ENCODE measurements at regions not wholly inside any gene's neighbourhood (a gene's known extent, or its start where the extent isn't known, plus 50 kb on each side); places are given as distances from the start of the nearest gene placed in this dataset.

- Mint-ChIP-seq H3K4me1 (ENCODE audit: unreplicated experiment) (peaks cover 51% of the 10 kb centered on the region), H3K27ac (peak overlapping the region; percentile 75), H3K4me3 (no peak overlapping the region), H3K9me3 (no peaks in the 10 kb centered on the region), H3K36me3 (no peaks in the 10 kb centered on the region), H3K27me3 (no peaks in the 10 kb centered on the region)
- TF ChIP-seq CTCF (conservative IDR thresholded peaks at IDR 0.05), result no peak
- DNase-seq (ENCODE audit: extremely low spot score, unreplicated experiment), result no peak
Observed at GRCh38 chr17:77428749-77429368, 288.1 kb downstream of the SEC14L1 start.

- DNase-seq (ENCODE audit: extremely low spot score, unreplicated experiment), result no peak
- no peaks in the 10 kb centered on the region for H3K36me3 Mint-ChIP-seq
- peaks cover 52% of the 10 kb centered on the region for H3K4me1 Mint-ChIP-seq (ENCODE audit: unreplicated experiment)
- H3K27ac Mint-ChIP-seq, result peak overlapping the region; percentile 75
- H3K4me3 Mint-ChIP-seq, result no peak overlapping the region
- no peaks in the 10 kb centered on the region for H3K27me3 Mint-ChIP-seq
- TF ChIP-seq CTCF (conservative IDR thresholded peaks at IDR 0.05), result no peak
- no peaks in the 10 kb centered on the region for H3K9me3 Mint-ChIP-seq
Observed at GRCh38 chr17:77429369-77429968, 288.7 kb downstream of the SEC14L1 start.

GRCh38 chr17:77429969-77430752 lies 289.4 kb downstream of the SEC14L1 start:
- H3K27ac Mint-ChIP-seq, result peak overlapping the region; percentile 75
- H3K27me3 Mint-ChIP-seq, result no peaks in the 10 kb centered on the region
- peak overlapping the region; percentile 22 for H3K4me3 Mint-ChIP-seq
- peak; percentile 90 for DNase-seq (ENCODE audit: extremely low spot score, unreplicated experiment)
- peaks cover 55% of the 10 kb centered on the region for H3K4me1 Mint-ChIP-seq (ENCODE audit: unreplicated experiment)
- peak; percentile 90 for TF ChIP-seq CTCF (conservative IDR thresholded peaks at IDR 0.05)
- H3K9me3 Mint-ChIP-seq, result no peaks in the 10 kb centered on the region
- no peaks in the 10 kb centered on the region for H3K36me3 Mint-ChIP-seq

- Mint-ChIP-seq H3K27ac (peak overlapping the region; percentile 26), H3K36me3 (no peaks in the 10 kb centered on the region), H3K4me3 (peak overlapping the region; percentile 45), H3K9me3 (no peaks in the 10 kb centered on the region), H3K27me3 (no peaks in the 10 kb centered on the region), H3K4me1 (ENCODE audit: unreplicated experiment) (peaks cover 62% of the 10 kb centered on the region)
- TF ChIP-seq CTCF (conservative IDR thresholded peaks at IDR 0.05), result no peak
- DNase-seq (ENCODE audit: extremely low spot score, unreplicated experiment), result no peak
Observed at GRCh38 chr17:77432034-77432661, 291.4 kb downstream of the SEC14L1 start.

- H3K4me3 Mint-ChIP-seq, result peak overlapping the region; percentile 45
- TF ChIP-seq CTCF (conservative IDR thresholded peaks at IDR 0.05), result no peak
- H3K27me3 Mint-ChIP-seq, result no peaks in the 10 kb centered on the region
- no peaks in the 10 kb centered on the region for H3K36me3 Mint-ChIP-seq
- peaks cover 62% of the 10 kb centered on the region for H3K4me1 Mint-ChIP-seq (ENCODE audit: unreplicated experiment)
- no peak for DNase-seq (ENCODE audit: extremely low spot score, unreplicated experiment)
- no peaks in the 10 kb centered on the region for H3K9me3 Mint-ChIP-seq
- no peak overlapping the region for H3K27ac Mint-ChIP-seq
Observed at GRCh38 chr17:77432742-77433141, 292.0 kb downstream of the SEC14L1 start.
